ENCODE measurements at regions not wholly inside any gene's neighbourhood (a gene's known extent, or its start where the extent isn't known, plus 50 kb on each side); places are given as distances from the start of the nearest gene placed in this dataset.

GRCh38 chr7:16129431-16130110 is 291.8 kb downstream of the CRPPA start:
- ATAC-seq (no peak), DNase-seq (no peak)
- H3K27ac Mint-ChIP-seq: no peak overlapping the region
- no peaks in the 10 kb centered on the region for H3K27me3 Mint-ChIP-seq
- H3K9me3 Mint-ChIP-seq: peaks cover 9 to 10% of the 10 kb centered on the region in 2 donors
- H3K4me3 Mint-ChIP-seq: no peak overlapping the region
- no peaks in the 10 kb centered on the region for H3K4me1 Mint-ChIP-seq

GRCh38 chr7:16123117-16123770 is 298.1 kb downstream of the CRPPA start:
- no peak overlapping the region for H3K4me3 Mint-ChIP-seq
- peaks cover 9 to 10% of the 10 kb centered on the region in 2 donors for H3K9me3 Mint-ChIP-seq
- ATAC-seq: no peak

GRCh38 chr7:16121876-16122390 is 299.4 kb downstream of the CRPPA start:
- ATAC-seq (no peak), DNase-seq (no peak)
- no peaks in the 10 kb centered on the region for H3K27me3 Mint-ChIP-seq
- no peak overlapping the region for H3K27ac Mint-ChIP-seq
- peaks cover 9 to 10% of the 10 kb centered on the region in 2 donors for H3K9me3 Mint-ChIP-seq
- H3K4me3 Mint-ChIP-seq: no peak overlapping the region
- no peaks in the 10 kb centered on the region for H3K4me1 Mint-ChIP-seq

More at GRCh38 chr7:16123117-16123770, 298.1 kb downstream of the CRPPA start:
- H3K4me1 Mint-ChIP-seq: no peaks in the 10 kb centered on the region
- no peaks in the 10 kb centered on the region for H3K27me3 Mint-ChIP-seq
- no peak for DNase-seq
- H3K27ac Mint-ChIP-seq: no peak overlapping the region

- H3K4me3 Mint-ChIP-seq: no peak overlapping the region
- H3K4me1 Mint-ChIP-seq: no peaks in the 10 kb centered on the region
- H3K9me3 Mint-ChIP-seq: peaks cover 4 to 9% of the 10 kb centered on the region in 2 donors
- no peak overlapping the region for H3K27ac Mint-ChIP-seq
- DNase-seq: no peak
- H3K27me3 Mint-ChIP-seq: no peaks in the 10 kb centered on the region
- no peak for ATAC-seq
Observed at GRCh38 chr7:16115374-16115773, 306.0 kb downstream of the CRPPA start.

GRCh38 chr7:16114633-16115032 is 306.7 kb downstream of the CRPPA start:
- DNase-seq: no peak

GRCh38 chr7:16114071-16114470 is 307.3 kb downstream of the CRPPA start:
- H3K9me3 Mint-ChIP-seq: peaks cover 9 to 12% of the 10 kb centered on the region in 2 donors
- no peaks in the 10 kb centered on the region for H3K4me1 Mint-ChIP-seq
- DNase-seq (no peak), ATAC-seq (no peak)
- no peak overlapping the region for H3K27ac Mint-ChIP-seq
- no peaks in the 10 kb centered on the region for H3K27me3 Mint-ChIP-seq
- H3K4me3 Mint-ChIP-seq: no peak overlapping the region

More at GRCh38 chr7:16114633-16115032, 306.7 kb downstream of the CRPPA start:
- H3K27me3 Mint-ChIP-seq: no peaks in the 10 kb centered on the region
- H3K4me1 Mint-ChIP-seq: no peaks in the 10 kb centered on the region
- ATAC-seq: no peak
- peaks cover 6 to 9% of the 10 kb centered on the region in 2 donors for H3K9me3 Mint-ChIP-seq
- H3K4me3 Mint-ChIP-seq: no peak overlapping the region
- H3K27ac Mint-ChIP-seq: no peak overlapping the region

- ATAC-seq (no peak), DNase-seq (no peak)
- Mint-ChIP-seq H3K27me3 (no peaks in the 10 kb centered on the region), H3K9me3 (peaks cover 9 to 22% of the 10 kb centered on the region in 2 donors), H3K4me3 (no peak overlapping the region), H3K27ac (no peak overlapping the region), H3K4me1 (no peaks in the 10 kb centered on the region)
Observed at GRCh38 chr7:16113058-16113457, 308.3 kb downstream of the CRPPA start.

- no peak for DNase-seq
- Mint-ChIP-seq H3K4me3 (no peak overlapping the region), H3K9me3 (peaks cover 17 to 49% of the 10 kb centered on the region in 2 donors), H3K27ac (no peak overlapping the region), H3K4me1 (no peaks in the 10 kb centered on the region), H3K27me3 (no peaks in the 10 kb centered on the region)
- no peak for ATAC-seq
Observed at GRCh38 chr7:16106869-16107268, 314.5 kb downstream of the CRPPA start.

GRCh38 chr7:16106300-16106699 is 315.0 kb downstream of the CRPPA start:
- Mint-ChIP-seq H3K4me3 (no peak overlapping the region), H3K9me3 (peaks cover 17 to 53% of the 10 kb centered on the region in 2 donors), H3K27me3 (no peaks in the 10 kb centered on the region), H3K4me1 (no peaks in the 10 kb centered on the region), H3K27ac (no peak overlapping the region)
- ATAC-seq (no peak), DNase-seq (no peak)

GRCh38 chr7:16099302-16099849 is 322.0 kb downstream of the CRPPA start:
- Mint-ChIP-seq H3K27me3 (peaks cover 7% of the 10 kb centered on the region), H3K27ac (no peak overlapping the region), H3K4me3 (no peak overlapping the region), H3K9me3 (peaks cover 0 to 6% of the 10 kb centered on the region in 2 donors), H3K4me1 (no peaks in the 10 kb centered on the region)
- no peak for ATAC-seq
- no peak for DNase-seq

GRCh38 chr7:16098585-16099179 is 322.7 kb downstream of the CRPPA start:
- Mint-ChIP-seq H3K27ac (no peak overlapping the region), H3K4me1 (no peaks in the 10 kb centered on the region), H3K27me3 (peaks cover 7% of the 10 kb centered on the region), H3K9me3 (peaks cover 0 to 6% of the 10 kb centered on the region in 2 donors), H3K4me3 (no peak overlapping the region)
- DNase-seq: no peak
- ATAC-seq: no peak

- Mint-ChIP-seq H3K4me3 (no peak overlapping the region), H3K27ac (no peak overlapping the region), H3K9me3 (peaks cover 0 to 6% of the 10 kb centered on the region in 2 donors), H3K27me3 (peaks cover 7% of the 10 kb centered on the region), H3K4me1 (no peaks in the 10 kb centered on the region)
- DNase-seq (no peak), ATAC-seq (no peak)
Observed at GRCh38 chr7:16098058-16098457, 323.3 kb downstream of the CRPPA start.

- Mint-ChIP-seq H3K4me1 (no peaks in the 10 kb centered on the region), H3K27me3 (peaks cover 7% of the 10 kb centered on the region), H3K27ac (no peak overlapping the region), H3K4me3 (no peak overlapping the region), H3K9me3 (no peaks in the 10 kb centered on the region)
- ATAC-seq: no peak
- DNase-seq: no peak
Observed at GRCh38 chr7:16095171-16095950, 326.0 kb downstream of the CRPPA start.

- Mint-ChIP-seq H3K4me3 (no peak overlapping the region), H3K27me3 (peaks cover 7% of the 10 kb centered on the region), H3K9me3 (no peaks in the 10 kb centered on the region), H3K27ac (no peak overlapping the region), H3K4me1 (no peaks in the 10 kb centered on the region)
- ATAC-seq (no peak), DNase-seq (no peak)
Observed at GRCh38 chr7:16094651-16095050, 326.7 kb downstream of the CRPPA start.

- ATAC-seq (no peak), DNase-seq (no peak)
- H3K4me3 Mint-ChIP-seq: no peak overlapping the region
- no peak overlapping the region for H3K27ac Mint-ChIP-seq
- H3K9me3 Mint-ChIP-seq: no peaks in the 10 kb centered on the region
- H3K27me3 Mint-ChIP-seq: no peaks in the 10 kb centered on the region
- H3K4me1 Mint-ChIP-seq: no peaks in the 10 kb centered on the region
Observed at GRCh38 chr7:16092711-16093110, 328.6 kb downstream of the CRPPA start.

Data from stimulated activated naive CD8-positive, alpha-beta T cell treated with anti-CD3 and anti-CD28 coated beads, Interleukin-15, amount 100 ng/mL, for 72 hours (primary cell).